HepG2 (cell line): ENCODE measurements at regions not wholly inside any gene's neighbourhood (a gene's known extent, or its start where the extent isn't known, plus 50 kb on each side); places are given as distances from the start of the nearest gene placed in this dataset.

Source experiments
- BHLHE40 ChIP-seq: IDR thresholded peaks from 2 replicates; pipeline ENCODE4 v1.6.1; 2011; ENCODE audit warnings: low read length, improper control_type of control experiment
- HIVEP1 ChIP-seq: sonication (generic); formaldehyde crosslinking; IDR thresholded peaks from 2 replicates; pipeline ENCODE4 v1.4.0; 2020; ENCODE audit warnings: mild to moderate bottlenecking, missing genetic modification reagents
- MAZ ChIP-seq, 2 experiments: sonication (generic) in 1 of 2; formaldehyde crosslinking in 1 of 2; IDR thresholded peaks; 2 replicates each; pipeline versions ENCODE4 v1.5.0 to v1.6.1; 2012 to 2020; ENCODE audit warnings: low read depth in 2 of 2, mild to moderate bottlenecking in 2 of 2, borderline replicate concordance in 1 of 2, improper control_type of control experiment in 1 of 2, low read length in 1 of 2, missing genetic modification reagents in 1 of 2, moderate library complexity in 1 of 2
- NFE2L1 ChIP-seq: sonication (generic); formaldehyde crosslinking; IDR thresholded peaks from 2 replicates; pipeline ENCODE4 v1.4.0; 2020; ENCODE audit warnings: missing genetic modification reagents, mild to moderate bottlenecking, borderline replicate concordance
- POLR2A ChIP-seq, 2 experiments: IDR thresholded peaks; 2 replicates each; pipeline ENCODE4 v1.6.1; 2011; ENCODE audit warnings: low read depth in 2 of 2, low read length in 2 of 2, mild to moderate bottlenecking in 1 of 2, moderate library complexity in 1 of 2; ENCODE audit not compliant: insufficient read depth in 1 of 2
- PRPF4 ChIP-seq: fragments of 200-400 bp; formaldehyde crosslinking; IDR thresholded peaks from 2 replicates; pipeline ENCODE4 v1.6.1; 2016; ENCODE audit warnings: low read length, low read depth; ENCODE audit not compliant: poor library complexity, severe bottlenecking
- SMC3 ChIP-seq: IDR thresholded peaks from 2 replicates; pipeline ENCODE4 v1.6.1; 2011; ENCODE audit warnings: low read length, improper control_type of control experiment
- ZBTB7B ChIP-seq: sonication (generic); formaldehyde crosslinking; IDR thresholded peaks from 2 replicates; pipeline ENCODE4 v1.4.0; 2020; ENCODE audit warnings: missing genetic modification reagents
- ZC3H4 ChIP-seq: sonication (generic); formaldehyde crosslinking; IDR thresholded peaks from 2 replicates; pipeline ENCODE4 v1.4.0; 2020; ENCODE audit warnings: missing genetic modification reagents, borderline replicate concordance
- ZFX ChIP-seq: sonication (generic); formaldehyde crosslinking; IDR thresholded peaks from 2 replicates; pipeline ENCODE4 v1.4.0; 2020; ENCODE audit warnings: mild to moderate bottlenecking, low read depth, missing genetic modification reagents, moderate library complexity
- ZNF543 ChIP-seq: sonication (generic); formaldehyde crosslinking; IDR thresholded peaks from 2 replicates; pipeline ENCODE4 v1.4.0; 2020; ENCODE audit warnings: mild to moderate bottlenecking, missing genetic modification reagents
- TF ChIP-seq, protein P1 (sequence below): conservative IDR thresholded peaks from 2 replicates; pipeline ENCODE4 v1.6.1; 2018; ENCODE audit warnings: missing genetic modification reagents

DNA sequence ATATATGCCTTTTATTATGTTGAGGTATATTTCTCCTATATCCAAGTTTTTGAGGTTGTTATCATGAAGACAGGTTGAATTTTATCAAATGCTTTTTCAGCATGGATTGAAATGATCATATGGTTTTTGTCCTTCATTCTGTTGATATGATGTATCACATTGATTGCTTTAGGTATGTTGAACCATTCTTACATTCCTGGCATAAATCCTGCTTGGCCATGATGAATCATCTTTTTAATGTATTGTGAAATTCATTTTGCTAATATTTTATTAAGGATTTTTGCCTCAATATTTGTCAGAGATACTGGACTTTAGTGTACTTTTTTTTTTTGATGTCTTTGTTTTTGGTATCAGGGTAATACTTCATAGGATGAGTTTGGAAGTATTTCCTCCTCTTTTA is 283.8 kb upstream of the C11orf87 start:
- TF ChIP-seq NFE2L1 (CRISPR knock-in tag) (no peak), PRPF4 (no peak), ZC3H4 (CRISPR knock-in tag) (no peak), BHLHE40 (no peak), ZBTB7B (no peak), MAZ (IDR thresholded peaks at IDR 0.05; ENCODE audit: borderline replicate concordance, low read depth, low read length) (no peak), MAZ (CRISPR knock-in tag; IDR thresholded peaks at IDR 0.05; ENCODE audit: low read depth) (no peak), ZFX (no peak), ZNF543 (CRISPR knock-in tag) (no peak), SMC3 (no peak), HIVEP1 (CRISPR knock-in tag) (no peak), POLR2A (IDR thresholded peaks at IDR 0.05; ENCODE audit: insufficient read depth in 1 of 2, low read depth in 2 of 2, low read length in 2 of 2) (no peak)
- TF ChIP-seq, protein P1, sequence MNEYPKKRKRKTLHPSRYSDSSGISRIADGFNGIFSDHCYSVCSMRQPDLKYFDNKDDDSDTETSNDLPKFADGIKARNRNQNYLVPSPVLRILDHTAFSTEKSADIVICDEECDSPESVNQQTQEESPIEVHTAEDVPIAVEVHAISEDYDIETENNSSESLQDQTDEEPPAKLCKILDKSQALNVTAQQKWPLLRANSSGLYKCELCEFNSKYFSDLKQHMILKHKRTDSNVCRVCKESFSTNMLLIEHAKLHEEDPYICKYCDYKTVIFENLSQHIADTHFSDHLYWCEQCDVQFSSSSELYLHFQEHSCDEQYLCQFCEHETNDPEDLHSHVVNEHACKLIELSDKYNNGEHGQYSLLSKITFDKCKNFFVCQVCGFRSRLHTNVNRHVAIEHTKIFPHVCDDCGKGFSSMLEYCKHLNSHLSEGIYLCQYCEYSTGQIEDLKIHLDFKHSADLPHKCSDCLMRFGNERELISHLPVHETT (CRISPR knock-in tag): no peak
